Limb (tissue), 2 donors: ENCODE measurements at regions not wholly inside any gene's neighbourhood (a gene's known extent, or its start where the extent isn't known, plus 50 kb on each side); places are given as distances from the start of the nearest gene placed in this dataset.
"Not testable (repeated sequence)": the region's sequence is repeated elsewhere in the genome, so short reads cannot be mapped to it uniquely, and the experiment has no call there.

Experiments
- DNase-seq, 2 donors: peaks; one replicate each; pipeline ENCODE4 v3.0.0-alpha.2; 2016; ENCODE audit errors: extremely low spot score in 2 of 2

DNA sequence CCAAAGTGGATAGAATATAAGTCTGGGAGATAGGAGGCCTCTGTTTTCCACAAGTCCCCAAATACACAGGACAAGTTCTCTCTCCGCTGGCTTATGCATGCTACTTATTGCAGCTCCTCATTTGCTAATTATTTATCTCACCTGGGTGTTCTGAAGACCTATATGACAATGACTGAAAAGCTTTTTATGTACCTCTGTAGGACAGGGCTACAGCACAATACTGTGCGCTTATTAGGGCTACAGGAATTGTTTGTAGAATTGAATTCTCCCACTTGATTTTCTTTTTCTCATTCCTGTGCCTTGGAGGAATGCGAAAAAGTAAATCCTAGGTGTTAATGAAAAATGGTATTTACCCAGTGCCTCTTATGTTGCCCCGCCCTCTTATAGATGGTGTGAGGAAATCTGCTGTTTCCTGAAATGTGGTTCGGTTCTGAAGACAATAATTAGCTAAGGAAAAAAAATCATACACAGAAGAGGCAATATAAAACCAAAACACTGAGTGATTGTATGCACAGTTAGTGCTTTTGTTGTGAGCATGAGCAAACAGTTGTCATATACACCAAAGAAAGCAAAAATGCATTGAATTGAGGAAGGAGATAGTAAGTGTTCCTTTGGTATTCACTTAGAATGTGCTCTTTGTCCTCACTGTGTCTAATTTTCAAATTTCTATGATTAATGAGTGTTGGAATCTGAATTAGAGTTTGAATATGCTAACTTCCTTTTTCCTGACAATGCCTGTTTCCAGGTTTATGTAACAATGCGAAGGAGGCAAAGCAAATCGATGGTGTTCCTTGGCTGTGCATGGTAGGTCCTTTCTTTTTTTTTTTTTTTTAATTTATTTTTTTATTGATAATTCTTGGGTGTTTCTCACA is 78.7 kb upstream of the PNPT1 start:
- DNase-seq = no peak

GRCh38 chr2:55771612-55772011 is 78.0 kb upstream of the PNPT1 start:
- DNase-seq = peak in 1 of 2 donors; percentile 49

DNA sequence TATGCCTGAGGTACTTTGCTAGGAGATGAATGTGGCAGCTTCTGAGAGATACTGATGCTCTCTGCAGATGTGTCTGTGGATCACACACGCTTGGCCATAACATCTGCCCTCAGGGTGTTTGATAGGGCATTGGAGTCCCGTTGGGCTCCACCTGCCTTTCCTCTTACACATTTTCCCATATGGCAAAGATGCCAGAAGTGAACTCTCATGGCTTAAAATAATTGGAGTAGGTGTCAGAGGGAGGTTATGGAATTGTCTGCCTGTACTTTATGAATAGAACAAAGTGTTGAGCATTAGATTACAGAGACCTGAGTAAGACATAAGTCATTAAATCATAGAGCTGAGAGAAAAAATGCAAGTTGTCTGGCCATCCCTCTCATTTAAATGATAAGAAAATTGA is 75.3 kb upstream of the PNPT1 start:
- DNase-seq = no peak

GRCh38 chr2:55766947-55767346 is 73.3 kb upstream of the PNPT1 start:
- no peak for DNase-seq

DNA sequence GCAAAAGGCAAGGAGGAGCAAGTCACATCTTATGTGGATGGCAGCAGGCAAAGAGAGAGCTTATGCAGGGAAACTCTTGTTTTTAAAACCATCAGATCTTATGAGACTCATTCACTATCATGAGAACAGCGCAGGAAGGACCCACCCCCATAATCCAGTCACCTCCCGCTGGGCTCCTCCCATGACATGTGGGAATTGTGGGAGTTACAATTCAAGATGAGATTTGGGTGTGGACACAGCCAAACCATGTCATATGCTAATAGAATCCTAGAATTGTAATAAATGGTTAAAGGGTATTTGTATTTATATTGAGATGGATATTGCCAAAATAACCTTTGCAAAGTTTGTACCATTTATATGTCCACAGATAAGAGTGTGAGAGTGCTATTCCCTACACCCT is 72.1 kb upstream of the PNPT1 start:
- DNase-seq = not testable (repeated sequence)

- DNase-seq = no peak
Observed at GRCh38 chr2:55763721-55764120, 70.1 kb upstream of the PNPT1 start.

DNA sequence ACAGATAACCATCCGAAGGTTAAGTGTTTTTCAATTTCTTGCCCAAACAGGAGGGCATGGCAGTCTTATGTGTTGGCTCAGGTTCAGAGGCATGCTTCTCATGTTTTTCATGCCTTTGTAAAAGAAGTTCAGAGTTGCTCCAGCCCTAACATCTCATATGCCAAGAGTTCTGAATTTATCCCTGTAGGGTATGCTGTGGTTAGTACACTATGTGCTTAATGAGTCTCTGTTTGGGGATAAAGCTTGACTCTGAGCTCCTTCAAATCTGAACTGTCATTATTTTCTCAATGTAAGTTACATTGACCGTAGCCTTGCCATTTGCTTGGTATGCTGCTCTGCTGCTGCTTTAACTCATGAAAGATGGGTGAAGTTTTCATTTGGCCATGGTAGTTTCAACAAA is 67.9 kb upstream of the PNPT1 start:
- no peak for DNase-seq

DNA sequence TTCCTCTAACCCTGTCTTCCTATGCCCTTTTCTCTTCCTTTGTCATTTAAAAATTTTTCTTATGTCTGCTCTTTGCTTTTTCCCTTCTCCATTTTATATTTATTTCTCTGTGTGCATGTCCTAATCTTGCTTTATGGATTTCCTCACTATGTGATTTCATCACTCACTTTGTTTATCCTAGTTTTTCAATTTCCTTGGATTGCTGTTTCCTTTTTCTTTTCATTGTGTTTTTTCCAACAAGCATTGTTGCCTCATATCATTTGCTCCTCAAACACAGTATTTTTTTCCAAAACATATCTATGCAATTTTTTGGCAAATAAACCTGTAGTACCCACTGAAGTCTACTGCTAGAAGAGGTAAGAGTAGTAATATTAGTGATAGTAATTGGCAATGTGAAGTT is 67.4 kb upstream of the PNPT1 start:
- DNase-seq = no peak

- no peak for DNase-seq
Observed at GRCh38 chr2:55760125-55760524, 66.5 kb upstream of the PNPT1 start.

- DNase-seq = no peak
Observed at GRCh38 chr2:55759271-55759921, 65.8 kb upstream of the PNPT1 start.

GRCh38 chr2:55751966-55752365 is 58.3 kb upstream of the PNPT1 start:
- DNase-seq = no peak

DNA sequence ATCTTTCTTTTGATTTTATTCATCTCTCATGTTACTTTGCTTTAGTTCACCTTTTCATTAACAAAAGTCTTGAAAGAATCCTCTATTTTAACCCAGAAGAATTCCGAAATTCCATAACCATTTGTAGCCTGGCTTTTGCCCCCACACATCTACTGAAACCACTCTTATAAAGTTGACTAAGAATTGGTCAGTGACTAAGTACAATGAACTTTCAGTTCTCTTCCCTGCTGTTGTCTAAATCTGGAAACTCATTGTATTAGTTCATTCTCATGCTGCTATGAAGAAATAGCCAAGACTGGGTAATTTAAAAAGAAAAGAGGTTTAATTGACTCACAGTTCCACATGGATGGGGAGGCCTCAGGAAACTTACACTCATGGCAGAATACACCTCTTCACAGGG is 49.9 kb upstream of the PNPT1 start:
- no peak for DNase-seq
